ENCODE measurements at regions not wholly inside any gene's neighbourhood (a gene's known extent, or its start where the extent isn't known, plus 50 kb on each side); places are given as distances from the start of the nearest gene placed in this dataset.

DNA sequence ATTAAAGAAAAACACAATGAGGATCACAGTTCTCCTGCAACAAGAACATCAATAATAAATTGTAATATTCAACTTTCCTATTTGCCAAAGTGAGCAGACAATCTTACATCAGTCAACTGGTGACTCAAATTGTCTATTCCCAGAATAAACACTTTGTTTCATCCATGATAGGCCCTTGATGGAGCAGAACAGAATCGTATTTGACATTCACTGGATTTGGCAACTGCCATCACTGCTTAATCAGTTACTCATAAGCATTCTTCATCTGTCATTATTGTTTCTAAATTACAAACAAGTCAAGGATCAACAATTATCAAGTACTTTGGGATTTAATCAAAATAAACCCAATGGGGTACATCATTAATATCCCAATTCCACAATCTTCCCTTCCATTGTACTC lies 398.4 kb downstream of the GABRG2 start:
- TF ChIP-seq, protein P1, sequence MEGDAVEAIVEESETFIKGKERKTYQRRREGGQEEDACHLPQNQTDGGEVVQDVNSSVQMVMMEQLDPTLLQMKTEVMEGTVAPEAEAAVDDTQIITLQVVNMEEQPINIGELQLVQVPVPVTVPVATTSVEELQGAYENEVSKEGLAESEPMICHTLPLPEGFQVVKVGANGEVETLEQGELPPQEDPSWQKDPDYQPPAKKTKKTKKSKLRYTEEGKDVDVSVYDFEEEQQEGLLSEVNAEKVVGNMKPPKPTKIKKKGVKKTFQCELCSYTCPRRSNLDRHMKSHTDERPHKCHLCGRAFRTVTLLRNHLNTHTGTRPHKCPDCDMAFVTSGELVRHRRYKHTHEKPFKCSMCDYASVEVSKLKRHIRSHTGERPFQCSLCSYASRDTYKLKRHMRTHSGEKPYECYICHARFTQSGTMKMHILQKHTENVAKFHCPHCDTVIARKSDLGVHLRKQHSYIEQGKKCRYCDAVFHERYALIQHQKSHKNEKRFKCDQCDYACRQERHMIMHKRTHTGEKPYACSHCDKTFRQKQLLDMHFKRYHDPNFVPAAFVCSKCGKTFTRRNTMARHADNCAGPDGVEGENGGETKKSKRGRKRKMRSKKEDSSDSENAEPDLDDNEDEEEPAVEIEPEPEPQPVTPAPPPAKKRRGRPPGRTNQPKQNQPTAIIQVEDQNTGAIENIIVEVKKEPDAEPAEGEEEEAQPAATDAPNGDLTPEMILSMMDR (IDR thresholded peaks at IDR 0.05; ENCODE audit: low read length): no peak
- TF ChIP-seq EZH2 (IDR thresholded peaks at IDR 0.05; ENCODE audit: borderline replicate concordance, low read length): no peak

Measured in OCI-LY1 (cell line).